Kidney (tissue), 13 donors: ENCODE measurements at regions not wholly inside any gene's neighbourhood (a gene's known extent, or its start where the extent isn't known, plus 50 kb on each side); places are given as distances from the start of the nearest gene placed in this dataset.

Source experiments
- DNase-seq, 5 donors: peaks; one replicate each; pipeline ENCODE4 v3.0.0-alpha.2; 2013 to 2020
- FAIRE-seq: peaks from 2 replicates; lab custom pipeline; 2012; peaks lifted over from hg19 to GRCh38; lab: Jason Lieb, UNC
- H3K27ac ChIP-seq, 2 donors: one replicate each; pipeline ENCODE4 v1.7.0; 2013; ENCODE audit warnings: low read depth in 2 of 2, low read length in 2 of 2, inconsistent platforms in 1 of 2
- H3K27me3 ChIP-seq: one replicate; pipeline ENCODE4 v1.7.1; 2013; ENCODE audit warnings: low read length, inconsistent platforms; ENCODE audit not compliant: control insufficient read depth, insufficient read depth
- H3K36me3 ChIP-seq, 3 donors: one replicate each; pipeline versions ENCODE4 v1.7.0 to v1.7.1; 2013; ENCODE audit warnings: low read length in 3 of 3, control low read depth in 1 of 3, inconsistent platforms in 1 of 3; ENCODE audit not compliant: insufficient read depth in 3 of 3, control insufficient read depth in 2 of 3
- H3K4me1 ChIP-seq, 3 donors: one replicate each; pipeline versions ENCODE4 v1.7.0 to v1.7.1; 2013; ENCODE audit warnings: low read length in 3 of 3, inconsistent platforms in 1 of 3, low read depth in 1 of 3; ENCODE audit not compliant: control insufficient read depth in 2 of 3, insufficient read depth in 2 of 3
- H3K4me3 ChIP-seq, 3 donors: one replicate each; pipeline versions ENCODE4 v1.7.0 to v1.8.1; 2013; ENCODE audit warnings: low read length in 3 of 3, control low read depth in 1 of 3, inconsistent platforms in 1 of 3
- H3K9ac ChIP-seq, 3 donors: one replicate each; pipeline versions ENCODE4 v1.7.0 to v1.7.1; 2013; ENCODE audit warnings: low read length in 3 of 3, control low read depth in 1 of 3, inconsistent platforms in 1 of 3
- H3K9me3 ChIP-seq, 3 donors: one replicate each; pipeline versions ENCODE4 v1.7.0 to v1.7.1; 2013; ENCODE audit warnings: low read length in 3 of 3, control low read depth in 1 of 3, inconsistent platforms in 1 of 3; ENCODE audit not compliant: control insufficient read depth in 2 of 3, insufficient read depth in 1 of 3
- CTCF ChIP-seq: IDR thresholded peaks from 3 replicates; pipeline ENCODE4 v1.5.1; 2012; ENCODE audit warnings: mild to moderate bottlenecking, moderate library complexity, borderline replicate concordance; ENCODE audit not compliant: insufficient read depth; ENCODE audit errors: extremely low read depth
- intact Hi-C: fragments of 100-400 bp; cut with DNase I; formaldehyde crosslinking; loops from one replicate; pipeline ENCODE4 v1.11.1; 2022
- donor health status: control.
- donor health status: control.
- donor health status: control.
- donor health status: control.
- donor health status: control.
- donor health status: DM: yes; HTN: yes; CAD: no.
- donor health status: Normal renal cell carcinoma (clear cell type).

GRCh38 chr9:3099646-3100045 is 255.8 kb upstream of the PUM3 start:
- no peak overlapping the region for H3K9ac ChIP-seq
- FAIRE-seq = no peak
- peaks cover 0 to 2% (median 0%) of the 10 kb centered on the region in 3 donors for H3K9me3 ChIP-seq
- TF ChIP-seq CTCF = no peak
- no peak overlapping the region for H3K4me3 ChIP-seq
- DNase-seq = no peak
- no peaks in the 10 kb centered on the region for H3K27me3 ChIP-seq
- intact Hi-C loops = no loop called here
- no peaks in the 10 kb centered on the region for H3K4me1 ChIP-seq
- no peaks in the 10 kb centered on the region for H3K36me3 ChIP-seq
- no peak overlapping the region for H3K27ac ChIP-seq

- no peak for TF ChIP-seq CTCF
- intact Hi-C loops = no loop called here
- Histone ChIP-seq H3K36me3 (no peaks in the 10 kb centered on the region), H3K4me1 (no peaks in the 10 kb centered on the region), H3K4me3 (no peak overlapping the region), H3K27ac (no peak overlapping the region), H3K9ac (no peak overlapping the region), H3K9me3 (no peaks in the 10 kb centered on the region), H3K27me3 (no peaks in the 10 kb centered on the region)
- FAIRE-seq (no peak), DNase-seq (peak in 1 of 5 donors; percentile 2)
Observed at GRCh38 chr9:3088219-3088618, 244.3 kb upstream of the PUM3 start.

GRCh38 chr9:3087697-3088096 is 243.8 kb upstream of the PUM3 start:
- no peaks in the 10 kb centered on the region for H3K4me1 ChIP-seq
- no peaks in the 10 kb centered on the region for H3K9me3 ChIP-seq
- H3K36me3 ChIP-seq = no peaks in the 10 kb centered on the region
- no peak overlapping the region for H3K9ac ChIP-seq
- no peak overlapping the region for H3K27ac ChIP-seq
- H3K27me3 ChIP-seq = no peaks in the 10 kb centered on the region
- FAIRE-seq = no peak
- TF ChIP-seq CTCF = no peak
- no peak overlapping the region for H3K4me3 ChIP-seq
- intact Hi-C loops = no loop called here
- no peak for DNase-seq

- intact Hi-C loops = no loop called here
- no peak for FAIRE-seq
- H3K4me1 ChIP-seq = no peaks in the 10 kb centered on the region
Observed at GRCh38 chr9:3080951-3081350, 237.1 kb upstream of the PUM3 start.

More at GRCh38 chr9:3080951-3081350, 237.1 kb upstream of the PUM3 start:
- no peaks in the 10 kb centered on the region for H3K36me3 ChIP-seq
- no peak overlapping the region for H3K27ac ChIP-seq
- no peaks in the 10 kb centered on the region for H3K9me3 ChIP-seq
- no peak overlapping the region for H3K4me3 ChIP-seq
- H3K9ac ChIP-seq = no peak overlapping the region
- no peak for DNase-seq
- no peaks in the 10 kb centered on the region for H3K27me3 ChIP-seq
- no peak for TF ChIP-seq CTCF
